ENCODE measurements at regions not wholly inside any gene's neighbourhood (a gene's known extent, or its start where the extent isn't known, plus 50 kb on each side); places are given as distances from the start of the nearest gene placed in this dataset.

DNA sequence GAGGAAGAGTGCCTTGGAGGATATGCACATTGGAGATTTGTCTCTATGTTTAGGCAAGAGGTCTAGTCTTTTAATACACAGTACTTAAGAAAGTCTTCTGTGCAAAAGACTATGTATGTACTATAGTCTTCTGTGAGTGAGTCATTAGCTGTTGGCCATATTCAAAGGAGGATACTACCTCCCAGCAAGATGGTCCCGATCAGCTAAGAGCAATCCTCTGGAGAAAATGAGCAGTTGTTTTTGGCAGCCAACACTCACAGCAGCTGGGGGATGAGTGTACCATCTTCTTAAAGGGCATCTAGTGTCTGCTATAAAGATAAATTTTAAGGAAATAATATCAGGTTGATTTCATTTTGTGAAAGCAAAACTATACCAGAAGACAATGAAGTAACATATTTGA is 487.8 kb downstream of the KCTD12 start:
- no peaks in the 10 kb centered on the region for H3K36me3 ChIP-seq
- intact Hi-C loops (cut with DNase I): no loop called here

DNA sequence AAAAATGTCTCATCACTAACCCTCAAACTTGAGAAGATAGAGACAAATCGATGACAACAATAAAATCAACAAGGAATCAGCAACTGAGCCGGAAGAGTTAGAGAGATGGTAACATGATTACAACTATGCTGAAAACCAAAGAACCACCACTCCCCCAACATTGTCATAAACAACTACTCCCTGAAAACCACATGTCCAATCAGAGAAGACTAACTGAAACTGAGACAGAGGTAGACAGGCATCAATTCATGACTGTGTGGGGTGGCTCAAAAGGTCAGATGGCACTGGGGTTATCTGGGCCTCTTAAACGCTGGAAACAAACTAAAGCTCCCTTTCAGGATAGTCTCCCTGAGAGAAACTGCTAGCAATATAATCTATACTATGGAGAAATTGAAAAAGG is 488.8 kb downstream of the KCTD12 start:
- DNase-seq (ENCODE audit: low spot score in 2 of 2): no peak
- H3K27ac ChIP-seq: no peak overlapping the region
- H3K4me1 ChIP-seq: no peaks in the 10 kb centered on the region
- intact Hi-C loops (cut with DNase I): no loop called here
- H3K27me3 ChIP-seq: no peaks in the 10 kb centered on the region
- TF ChIP-seq, protein P1, sequence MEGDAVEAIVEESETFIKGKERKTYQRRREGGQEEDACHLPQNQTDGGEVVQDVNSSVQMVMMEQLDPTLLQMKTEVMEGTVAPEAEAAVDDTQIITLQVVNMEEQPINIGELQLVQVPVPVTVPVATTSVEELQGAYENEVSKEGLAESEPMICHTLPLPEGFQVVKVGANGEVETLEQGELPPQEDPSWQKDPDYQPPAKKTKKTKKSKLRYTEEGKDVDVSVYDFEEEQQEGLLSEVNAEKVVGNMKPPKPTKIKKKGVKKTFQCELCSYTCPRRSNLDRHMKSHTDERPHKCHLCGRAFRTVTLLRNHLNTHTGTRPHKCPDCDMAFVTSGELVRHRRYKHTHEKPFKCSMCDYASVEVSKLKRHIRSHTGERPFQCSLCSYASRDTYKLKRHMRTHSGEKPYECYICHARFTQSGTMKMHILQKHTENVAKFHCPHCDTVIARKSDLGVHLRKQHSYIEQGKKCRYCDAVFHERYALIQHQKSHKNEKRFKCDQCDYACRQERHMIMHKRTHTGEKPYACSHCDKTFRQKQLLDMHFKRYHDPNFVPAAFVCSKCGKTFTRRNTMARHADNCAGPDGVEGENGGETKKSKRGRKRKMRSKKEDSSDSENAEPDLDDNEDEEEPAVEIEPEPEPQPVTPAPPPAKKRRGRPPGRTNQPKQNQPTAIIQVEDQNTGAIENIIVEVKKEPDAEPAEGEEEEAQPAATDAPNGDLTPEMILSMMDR (IDR thresholded peaks at IDR 0.05): no peak
- H3K4me3 ChIP-seq: no peak overlapping the region
- H3K9me3 ChIP-seq: no peaks in the 10 kb centered on the region
- H3K36me3 ChIP-seq: no peaks in the 10 kb centered on the region

More for the DNA sequence above, 487.8 kb downstream of the KCTD12 start:
- H3K9me3 ChIP-seq: no peaks in the 10 kb centered on the region
- no peak overlapping the region for H3K27ac ChIP-seq
- no peaks in the 10 kb centered on the region for H3K27me3 ChIP-seq
- TF ChIP-seq, protein P1 (IDR thresholded peaks at IDR 0.05): no peak
- DNase-seq (ENCODE audit: low spot score in 2 of 2): no peak
- no peak overlapping the region for H3K4me3 ChIP-seq
- H3K4me1 ChIP-seq: no peaks in the 10 kb centered on the region

DNA sequence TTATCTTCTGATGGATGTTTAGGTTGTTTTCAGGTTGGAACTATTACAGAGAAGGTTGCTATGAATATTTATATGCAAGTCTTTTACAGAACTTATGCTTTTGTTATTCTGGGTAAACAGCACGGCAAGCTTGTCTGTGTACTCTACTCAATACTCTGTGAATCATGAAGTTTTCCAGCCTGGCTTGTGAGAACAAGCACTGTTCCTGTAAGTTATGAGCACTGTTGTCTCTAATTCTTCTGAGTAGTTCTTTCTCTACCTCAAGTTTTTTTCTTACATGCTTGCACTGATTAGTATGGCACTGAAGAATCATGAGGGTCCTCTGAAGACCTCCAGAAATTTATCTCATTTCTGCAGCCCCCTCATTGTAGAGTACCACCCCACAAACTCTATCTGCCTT is 496.9 kb downstream of the KCTD12 start:
- intact Hi-C loops (cut with DNase I): no loop called here
- H3K27ac ChIP-seq: no peak overlapping the region
- H3K9me3 ChIP-seq: no peaks in the 10 kb centered on the region
- H3K27me3 ChIP-seq: no peaks in the 10 kb centered on the region
- peaks cover 0 to under 1% of the 10 kb centered on the region in 2 donors for H3K4me1 ChIP-seq
- TF ChIP-seq, protein P1 (IDR thresholded peaks at IDR 0.05): no peak
- H3K4me3 ChIP-seq: no peak overlapping the region
- H3K36me3 ChIP-seq: no peaks in the 10 kb centered on the region
- DNase-seq (ENCODE audit: low spot score in 2 of 2): no peak

DNA sequence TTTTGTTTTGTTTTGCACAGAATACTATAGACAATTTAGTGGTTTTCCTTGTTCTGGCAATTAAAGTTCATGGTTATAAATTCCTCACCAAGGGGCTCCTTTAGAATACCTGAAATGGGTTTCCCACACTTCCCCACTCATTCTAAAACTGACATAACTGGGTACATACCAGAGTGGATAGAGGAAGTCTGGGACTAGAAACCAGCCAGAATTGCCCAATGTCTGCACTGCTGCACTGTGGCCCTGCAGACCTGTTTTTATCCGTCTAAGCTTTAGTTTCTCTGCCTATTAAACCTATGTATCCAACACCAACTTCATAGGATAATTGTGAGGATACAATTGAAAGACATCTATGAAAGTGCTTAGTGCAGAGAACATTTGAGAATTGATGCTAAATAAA is 498.6 kb downstream of the KCTD12 start:
- Histone ChIP-seq H3K27me3 (no peaks in the 10 kb centered on the region), H3K27ac (no peak overlapping the region), H3K36me3 (no peaks in the 10 kb centered on the region), H3K9me3 (no peaks in the 10 kb centered on the region), H3K4me1 (peaks cover 0 to 2% of the 10 kb centered on the region in 2 donors), H3K4me3 (no peak overlapping the region)
- intact Hi-C loops (cut with DNase I): no loop called here
- no peak for DNase-seq (ENCODE audit: low spot score in 2 of 2)
- TF ChIP-seq, protein P1 (IDR thresholded peaks at IDR 0.05): no peak

DNA sequence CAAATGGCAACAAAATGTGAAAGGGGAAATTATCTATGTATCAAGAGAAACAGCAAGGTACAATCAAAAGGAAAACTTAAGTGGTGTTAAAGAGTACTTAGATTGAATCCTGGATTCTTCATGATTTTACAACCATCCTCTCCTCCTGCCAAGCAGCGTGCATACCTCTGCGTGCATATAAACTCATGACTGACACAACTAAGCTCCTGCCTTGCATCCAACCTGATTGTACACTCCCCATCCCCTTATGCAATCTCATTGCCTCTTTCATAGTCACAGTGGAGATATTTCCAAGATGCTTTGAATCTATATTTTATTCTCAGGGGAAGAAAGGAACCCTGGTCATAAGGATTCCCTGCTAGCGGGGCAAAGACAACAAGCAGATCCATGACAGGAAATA is 499.9 kb downstream of the KCTD12 start:
- Histone ChIP-seq H3K9me3 (no peaks in the 10 kb centered on the region), H3K4me1 (peaks cover 0 to 2% of the 10 kb centered on the region in 2 donors), H3K4me3 (no peak overlapping the region), H3K27me3 (no peaks in the 10 kb centered on the region), H3K36me3 (no peaks in the 10 kb centered on the region), H3K27ac (no peak overlapping the region)
- no peak for DNase-seq (ENCODE audit: low spot score in 2 of 2)
- TF ChIP-seq, protein P1 (IDR thresholded peaks at IDR 0.05): no peak
- intact Hi-C loops (cut with DNase I): no loop called here

DNA sequence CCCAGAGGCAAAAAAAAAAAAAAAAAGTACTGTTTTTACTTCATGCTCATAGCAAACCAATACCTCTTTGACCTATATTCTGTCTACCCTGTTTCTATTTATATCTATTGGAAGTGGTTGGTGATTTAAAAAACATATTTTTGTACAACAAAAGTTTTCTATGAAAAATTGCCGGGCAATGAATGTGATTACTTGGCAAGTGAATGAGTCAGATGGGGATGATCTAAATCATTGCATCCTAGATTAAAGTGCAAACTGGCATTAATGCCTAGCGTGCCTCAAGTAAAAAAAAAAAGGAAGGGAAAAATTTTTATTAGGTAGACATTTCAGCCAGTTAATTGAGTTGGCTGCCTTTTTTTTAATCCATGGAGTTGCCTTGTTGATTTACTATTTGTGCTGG is 500.6 kb downstream of the KCTD12 start:
- Histone ChIP-seq H3K4me1 (peaks cover 0 to 2% of the 10 kb centered on the region in 2 donors), H3K27me3 (no peaks in the 10 kb centered on the region), H3K36me3 (no peaks in the 10 kb centered on the region), H3K9me3 (no peaks in the 10 kb centered on the region), H3K27ac (no peak overlapping the region), H3K4me3 (no peak overlapping the region)
- TF ChIP-seq, protein P1 (IDR thresholded peaks at IDR 0.05): no peak
- no peak for DNase-seq (ENCODE audit: low spot score in 2 of 2)
- intact Hi-C loops (cut with DNase I): no loop called here

Data from ascending aorta (tissue), 2 donors.